ENCODE measurements at regions not wholly inside any gene's neighbourhood (a gene's known extent, or its start where the extent isn't known, plus 50 kb on each side); places are given as distances from the start of the nearest gene placed in this dataset.

DNA sequence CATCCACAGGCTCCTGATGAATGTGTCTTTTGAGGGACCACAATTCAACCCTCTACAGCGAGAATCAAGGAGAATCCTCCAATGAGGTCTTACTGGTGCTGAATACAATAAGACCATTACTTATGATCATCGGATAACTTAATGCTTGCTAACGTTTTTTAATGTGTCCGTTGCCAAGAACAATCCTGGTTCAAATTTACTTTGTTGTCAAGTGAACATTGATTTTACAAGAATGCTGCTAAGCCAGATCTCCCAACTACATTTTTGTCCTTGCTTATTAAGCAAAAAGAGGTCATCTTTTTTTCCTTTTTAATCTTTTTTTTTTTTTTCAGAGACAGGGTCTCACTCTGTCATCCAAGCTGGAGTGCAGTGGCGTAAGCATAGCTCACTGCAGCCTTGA is 93.7 kb downstream of the THNSL2 start (continued):
- TF ChIP-seq, protein P1, sequence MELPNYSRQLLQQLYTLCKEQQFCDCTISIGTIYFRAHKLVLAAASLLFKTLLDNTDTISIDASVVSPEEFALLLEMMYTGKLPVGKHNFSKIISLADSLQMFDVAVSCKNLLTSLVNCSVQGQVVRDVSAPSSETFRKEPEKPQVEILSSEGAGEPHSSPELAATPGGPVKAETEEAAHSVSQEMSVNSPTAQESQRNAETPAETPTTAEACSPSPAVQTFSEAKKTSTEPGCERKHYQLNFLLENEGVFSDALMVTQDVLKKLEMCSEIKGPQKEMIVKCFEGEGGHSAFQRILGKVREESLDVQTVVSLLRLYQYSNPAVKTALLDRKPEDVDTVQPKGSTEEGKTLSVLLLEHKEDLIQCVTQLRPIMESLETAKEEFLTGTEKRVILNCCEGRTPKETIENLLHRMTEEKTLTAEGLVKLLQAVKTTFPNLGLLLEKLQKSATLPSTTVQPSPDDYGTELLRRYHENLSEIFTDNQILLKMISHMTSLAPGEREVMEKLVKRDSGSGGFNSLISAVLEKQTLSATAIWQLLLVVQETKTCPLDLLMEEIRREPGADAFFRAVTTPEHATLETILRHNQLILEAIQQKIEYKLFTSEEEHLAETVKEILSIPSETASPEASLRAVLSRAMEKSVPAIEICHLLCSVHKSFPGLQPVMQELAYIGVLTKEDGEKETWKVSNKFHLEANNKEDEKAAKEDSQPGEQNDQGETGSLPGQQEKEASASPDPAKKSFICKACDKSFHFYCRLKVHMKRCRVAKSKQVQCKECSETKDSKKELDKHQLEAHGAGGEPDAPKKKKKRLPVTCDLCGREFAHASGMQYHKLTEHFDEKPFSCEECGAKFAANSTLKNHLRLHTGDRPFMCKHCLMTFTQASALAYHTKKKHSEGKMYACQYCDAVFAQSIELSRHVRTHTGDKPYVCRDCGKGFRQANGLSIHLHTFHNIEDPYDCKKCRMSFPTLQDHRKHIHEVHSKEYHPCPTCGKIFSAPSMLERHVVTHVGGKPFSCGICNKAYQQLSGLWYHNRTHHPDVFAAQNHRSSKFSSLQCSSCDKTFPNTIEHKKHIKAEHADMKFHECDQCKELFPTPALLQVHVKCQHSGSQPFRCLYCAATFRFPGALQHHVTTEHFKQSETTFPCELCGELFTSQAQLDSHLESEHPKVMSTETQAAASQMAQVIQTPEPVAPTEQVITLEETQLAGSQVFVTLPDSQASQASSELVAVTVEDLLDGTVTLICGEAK (IDR thresholded peaks at IDR 0.05; ENCODE audit: borderline replicate concordance) = no peak

DNA sequence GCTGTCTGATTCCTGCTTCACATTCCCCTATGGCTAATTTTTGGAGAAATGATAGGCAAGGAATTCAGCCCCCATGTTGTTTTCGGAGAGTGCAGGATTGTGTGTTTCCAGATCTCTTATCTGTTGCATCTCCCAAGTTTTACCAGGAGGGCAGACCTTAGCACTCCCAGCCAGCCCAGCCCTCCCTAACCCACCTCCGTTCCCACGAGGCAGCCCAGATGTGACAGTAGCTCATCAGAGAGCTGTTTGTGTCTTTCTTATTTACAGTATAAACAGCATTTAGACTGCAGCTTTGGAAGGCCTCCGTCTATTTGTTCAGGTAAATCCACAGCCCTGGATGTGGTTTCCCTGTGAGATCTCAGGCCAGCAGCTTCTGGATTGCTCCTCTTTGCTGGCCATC is 91.6 kb downstream of the THNSL2 start:
- Histone ChIP-seq H3K4me2 (ENCODE audit: control insufficient read depth, insufficient read depth) (no peak overlapping the region), H3K36me3 (ENCODE audit: control insufficient read depth in 2 of 2, insufficient read depth in 2 of 2, low read length in 1 of 2) (no peaks in the 10 kb centered on the region), H3K27me3 (replicated peaks in 1 of 2; ENCODE audit: control insufficient read depth in 2 of 2, insufficient read depth in 2 of 2, low read length in 1 of 2) (no peaks in the 10 kb centered on the region), H3K27ac (ENCODE audit: control insufficient read depth, insufficient read depth) (no peak overlapping the region), H3K4me3 (no peak overlapping the region), H3K9ac (ENCODE audit: control insufficient read depth, insufficient read depth, low read length) (no peak overlapping the region), H3K9me3 (replicated peaks; ENCODE audit: control insufficient read depth, insufficient read depth, low read length) (no peaks in the 10 kb centered on the region), H2AFZ (ENCODE audit: control insufficient read depth, low read depth, low read length) (no peak overlapping the region), H4K20me1 (ENCODE audit: control insufficient read depth, insufficient read depth) (no peaks in the 10 kb centered on the region), H3K4me1 (ENCODE audit: control insufficient read depth, insufficient read depth, low read length) (no peaks in the 10 kb centered on the region), H3K79me2 (ENCODE audit: control insufficient read depth, insufficient read depth, low read length) (no peaks in the 10 kb centered on the region)
- intact Hi-C loops (cut with micrococcal nuclease; ENCODE audit: unreplicated experiment) (no loop called here), in situ Hi-C loops (cut with MboI) (no loop called here)
- no peak for DNase-seq (ENCODE audit: low read depth, low spot score)
- RAD21 ChIA-PET (ENCODE audit: unreplicated experiment) = interaction anchor here (0.9 to 1.6 kb wide), 2 partner anchors 22 to 70 kb away, joined by 3 to 4 read pairs; no protein-coding TSS in a partner anchor
- no TSS peak for BruUV-seq (replicated peaks)
- no peak for FAIRE-seq
- POLR2A ChIA-PET = interaction anchor here (1.1 kb wide), 1 partner anchor 34 kb away, joined by 3 read pairs; no protein-coding TSS in a partner anchor
- ATAC-seq = no peak
- CTCF ChIA-PET = interaction anchor here (1.0 to 1.5 kb wide), 2 partner anchors 9 to 46 kb away, joined by 3 to 4 read pairs; no protein-coding TSS in a partner anchor
- SMC1A ChIA-PET (ENCODE audit: uncharacterized antibody, unreplicated experiment) = interaction anchor here (1.2 to 1.5 kb wide), 2 partner anchors 23 to 25 kb away, joined by 3 read pairs; no protein-coding TSS in a partner anchor
- 14% methylated on average over 4 of the region's 4 CpGs for WGBS (ENCODE audit: insufficient coverage, insufficient replicate concordance, low lambda C conversion rate, missing lambda C conversion rate)
- TF ChIP-seq ZBED1 (IDR thresholded peaks at IDR 0.05; ENCODE audit: borderline replicate concordance) = no peak
- TF ChIP-seq BCL3 (IDR thresholded peaks at IDR 0.05; ENCODE audit: borderline replicate concordance, insufficient read depth, low read depth, low read length, poor library complexity, severe bottlenecking) = no peak
- TF ChIP-seq TARDBP (IDR thresholded peaks at IDR 0.05; ENCODE audit: borderline replicate concordance) = no peak
- TF ChIP-seq EED (IDR thresholded peaks at IDR 0.05; ENCODE audit: low read depth) = no peak
- TF ChIP-seq MEF2B (IDR thresholded peaks at IDR 0.05; ENCODE audit: partially characterized antibody, poor library complexity, severe bottlenecking) = no peak
- TF ChIP-seq ATF7 (IDR thresholded peaks at IDR 0.05; ENCODE audit: low read depth) = no peak
- TF ChIP-seq, protein P2, sequence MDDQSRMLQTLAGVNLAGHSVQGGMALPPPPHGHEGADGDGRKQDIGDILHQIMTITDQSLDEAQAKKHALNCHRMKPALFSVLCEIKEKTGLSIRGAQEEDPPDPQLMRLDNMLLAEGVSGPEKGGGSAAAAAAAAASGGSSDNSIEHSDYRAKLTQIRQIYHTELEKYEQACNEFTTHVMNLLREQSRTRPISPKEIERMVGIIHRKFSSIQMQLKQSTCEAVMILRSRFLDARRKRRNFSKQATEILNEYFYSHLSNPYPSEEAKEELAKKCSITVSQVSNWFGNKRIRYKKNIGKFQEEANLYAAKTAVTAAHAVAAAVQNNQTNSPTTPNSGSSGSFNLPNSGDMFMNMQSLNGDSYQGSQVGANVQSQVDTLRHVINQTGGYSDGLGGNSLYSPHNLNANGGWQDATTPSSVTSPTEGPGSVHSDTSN (IDR thresholded peaks at IDR 0.05; ENCODE audit: insufficient replicate concordance, low read depth, low read length) = no peak
- TF ChIP-seq ESRRA (IDR thresholded peaks at IDR 0.05; ENCODE audit: low read length) = no peak
- no peak for TF ChIP-seq MTA2 (IDR thresholded peaks at IDR 0.05; ENCODE audit: low read depth)
- TF ChIP-seq YY1 (IDR thresholded peaks at IDR 0.05; ENCODE audit: low read depth, low read length) = no peak
- TF ChIP-seq SMC3 (IDR thresholded peaks at IDR 0.05; ENCODE audit: borderline replicate concordance, low read length) = no peak
- TF ChIP-seq ZBTB33 (IDR thresholded peaks at IDR 0.05) = no peak
- no peak for TF ChIP-seq BCL11A (IDR thresholded peaks at IDR 0.05; ENCODE audit: low read depth, low read length)
- TF ChIP-seq LARP7 (IDR thresholded peaks at IDR 0.05) = no peak
- no peak for TF ChIP-seq TCF3 (IDR thresholded peaks at IDR 0.05; ENCODE audit: borderline replicate concordance, insufficient read depth, low read depth, low read length)
